Mammary epithelial cell (primary cell): ENCODE measurements at regions not wholly inside any gene's neighbourhood (a gene's known extent, or its start where the extent isn't known, plus 50 kb on each side); places are given as distances from the start of the nearest gene placed in this dataset.

Source experiments
- CTCF ChIP-seq, 2 donors: IDR thresholded peaks in 1 of 2; conservative IDR thresholded peaks in 1 of 2; 2 replicates each; pipeline ENCODE4 v1.5.1; 2011 to 2012; ENCODE audit warnings: inconsistent platforms in 2 of 2, low read length in 2 of 2, mild to moderate bottlenecking in 2 of 2, control low read depth in 1 of 2, low read depth in 1 of 2; ENCODE audit not compliant: insufficient read depth in 1 of 2; ENCODE audit errors: extremely low read depth in 1 of 2
- EZH2 ChIP-seq: IDR thresholded peaks from 2 replicates; pipeline ENCODE4 v1.6.1; 2012; ENCODE audit warnings: low read length, inconsistent platforms, borderline replicate concordance

GRCh38 chr4:24150034-24150433 lies 260.2 kb upstream of the PPARGC1A start:
- TF ChIP-seq CTCF (conservative IDR thresholded peaks at IDR 0.05 in 1 of 2, IDR thresholded peaks at IDR 0.05 in 1 of 2; ENCODE audit: extremely low read depth in 1 of 2, insufficient read depth in 1 of 2, low read depth in 1 of 2, low read length in 2 of 2) (no peak), EZH2 (no peak)
